ENCODE measurements at regions not wholly inside any gene's neighbourhood (a gene's known extent, or its start where the extent isn't known, plus 50 kb on each side); places are given as distances from the start of the nearest gene placed in this dataset.

- TF ChIP-seq CTCF (conservative IDR thresholded peaks at IDR 0.05; ENCODE audit: low read length) (no peak), EZH2phosphoT487 (IDR thresholded peaks at IDR 0.05; ENCODE audit: borderline replicate concordance, low read depth, low read length) (no peak)
These were observed 248.3 kb upstream of the LRIG3 start for GRCh38 chr12:59168647-59169046.
